HG03442 (cell line): ENCODE measurements at regions not wholly inside any gene's neighbourhood (a gene's known extent, or its start where the extent isn't known, plus 50 kb on each side); places are given as distances from the start of the nearest gene placed in this dataset.
"Not testable (repeated sequence)": the region's sequence is repeated elsewhere in the genome, so short reads cannot be mapped to it uniquely, and the experiment has no call there.

Experiments used
- ATAC-seq: cut with Tn5 transposase; IDR thresholded peaks from one replicate; pipeline ENCODE4 v1.9.1; 2021; ENCODE audit warnings: mild to moderate bottlenecking, moderate library complexity; ENCODE audit not compliant: unreplicated experiment

DNA sequence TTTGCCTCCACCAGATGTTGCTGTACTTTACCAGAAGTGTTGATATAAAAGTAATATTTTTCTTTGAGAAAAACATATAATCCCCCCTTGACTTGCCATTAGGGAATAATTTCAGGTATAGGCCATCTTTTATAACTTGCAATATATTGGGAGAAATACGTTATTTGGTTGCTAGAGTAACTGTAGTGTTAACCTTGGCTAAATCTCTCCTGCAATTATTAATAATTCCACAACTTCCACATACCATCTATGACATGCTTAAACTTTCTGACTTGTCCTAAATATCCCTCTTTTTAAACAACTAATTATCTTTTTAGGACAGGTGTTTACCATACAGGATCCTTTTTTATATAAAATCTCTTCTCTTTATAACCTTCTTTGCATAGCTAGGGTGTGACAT lies 1048.2 kb downstream of the SLC16A7 start:
- ATAC-seq: no peak

DNA sequence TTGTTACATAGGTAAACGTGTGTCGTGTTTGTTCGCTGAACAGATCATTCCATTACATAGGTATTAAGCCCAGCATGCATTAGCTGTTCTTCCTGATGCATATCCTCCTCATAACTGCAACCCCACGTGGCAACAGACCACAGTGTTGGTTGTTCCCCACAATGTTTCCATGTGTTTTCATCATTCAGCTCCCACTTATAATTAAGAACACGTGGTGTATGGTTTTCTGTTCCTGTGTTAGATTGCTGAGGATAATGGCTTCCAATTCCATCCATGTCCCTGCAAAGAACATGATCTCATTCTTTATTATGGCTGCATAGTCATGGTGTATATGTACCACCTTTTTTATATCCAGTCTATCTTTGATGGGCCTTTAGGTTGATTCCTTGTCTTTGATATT lies 1071.1 kb downstream of the SLC16A7 start:
- no peak for ATAC-seq

DNA sequence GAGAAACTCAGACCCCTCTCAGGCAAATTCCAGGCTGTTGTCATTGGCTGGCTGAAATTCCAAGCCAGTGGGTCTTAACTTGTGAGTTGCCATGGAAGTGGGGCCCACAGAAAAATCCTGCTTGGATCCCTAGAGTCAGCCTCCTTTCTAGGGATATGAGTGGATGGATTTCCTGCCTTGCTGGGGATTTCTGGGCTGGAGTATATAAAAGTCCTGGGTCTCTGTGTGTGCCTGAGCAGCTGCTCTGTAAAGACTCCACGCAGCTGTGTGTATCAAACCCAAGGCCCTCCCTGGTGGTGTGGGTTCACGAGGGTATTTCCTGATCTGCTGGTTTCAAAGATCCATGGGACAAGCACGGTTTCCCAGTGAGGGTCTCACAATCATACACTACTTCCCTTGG lies 1077.1 kb downstream of the SLC16A7 start:
- ATAC-seq: no peak

DNA sequence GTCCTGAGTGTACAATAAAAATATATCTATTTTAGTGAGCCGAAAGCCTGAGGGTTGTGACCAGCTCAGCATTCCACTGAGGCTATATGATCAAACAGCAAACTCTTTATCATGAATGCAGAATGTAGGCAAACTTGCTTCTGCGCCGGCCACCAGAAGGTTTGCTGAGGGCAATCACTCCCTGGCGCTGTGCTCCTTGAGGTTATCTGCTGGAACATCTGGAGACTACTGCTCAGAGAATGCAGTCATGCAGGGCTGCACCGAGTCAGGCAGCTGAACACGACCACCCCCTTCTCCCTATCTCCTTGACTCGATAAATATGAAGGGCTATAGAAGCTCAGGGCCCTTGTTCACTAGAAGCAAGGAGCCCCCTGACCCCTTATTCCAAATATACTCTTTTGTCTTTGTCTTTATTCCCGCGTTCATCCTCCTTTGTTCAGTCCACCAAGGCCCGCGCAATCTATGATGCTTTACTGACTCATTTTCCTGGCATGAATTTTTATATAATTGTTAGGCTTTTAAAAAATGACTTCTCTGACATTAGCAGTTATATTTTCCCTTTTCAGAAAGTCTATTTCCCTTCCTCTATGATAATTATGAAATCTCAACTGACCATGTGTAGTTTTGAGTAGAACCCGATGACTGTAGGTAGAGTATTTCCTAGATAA lies 1089.3 kb downstream of the SLC16A7 start:
- ATAC-seq: no peak

DNA sequence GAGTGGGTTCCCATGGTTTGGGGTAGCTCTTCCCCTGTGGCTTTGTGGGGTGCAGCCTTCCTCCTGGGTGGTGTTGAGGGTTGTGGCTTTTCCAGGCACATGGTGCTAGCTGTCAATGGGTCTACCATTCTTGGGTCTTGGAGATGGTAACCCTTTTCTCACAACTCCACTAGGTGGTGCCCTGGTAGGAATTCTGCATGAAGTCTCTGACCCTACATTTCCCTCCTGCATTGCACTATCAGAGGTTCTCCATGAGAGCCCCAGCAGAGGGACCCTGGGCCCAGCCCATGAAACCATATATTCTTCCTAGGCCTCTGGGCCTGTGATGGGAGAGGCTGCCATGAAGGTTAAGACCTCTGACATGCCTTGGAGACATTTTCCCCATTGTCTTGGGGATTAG lies 1093.3 kb downstream of the SLC16A7 start:
- ATAC-seq: no peak

DNA sequence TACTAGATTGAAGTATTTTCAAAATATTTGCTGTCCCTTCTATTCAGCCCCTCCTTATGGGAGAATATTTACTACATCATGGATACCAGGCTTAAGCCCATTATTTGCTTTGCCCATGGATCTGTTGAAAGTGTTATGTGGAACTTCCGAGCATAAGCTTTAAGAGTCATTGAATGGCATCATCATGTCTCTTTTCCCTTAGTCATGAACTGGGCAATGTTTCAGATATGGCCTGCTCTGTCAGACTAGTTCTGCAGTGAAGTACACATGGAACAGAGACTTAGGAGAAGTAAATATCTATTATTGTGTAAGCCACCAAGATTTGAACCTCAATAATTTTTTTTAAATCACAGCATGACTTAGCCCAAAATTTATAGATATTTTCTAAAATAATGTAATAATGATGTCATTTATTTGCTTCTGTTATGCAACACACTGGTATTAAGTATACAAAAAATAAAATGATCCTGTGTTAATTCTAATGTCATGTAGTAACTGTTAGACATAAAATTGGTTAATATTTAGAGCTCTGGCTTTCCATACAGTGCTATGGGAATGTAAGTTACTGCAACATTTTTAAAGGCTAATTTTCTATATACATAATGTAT lies 1097.3 kb downstream of the SLC16A7 start:
- ATAC-seq: no peak

DNA sequence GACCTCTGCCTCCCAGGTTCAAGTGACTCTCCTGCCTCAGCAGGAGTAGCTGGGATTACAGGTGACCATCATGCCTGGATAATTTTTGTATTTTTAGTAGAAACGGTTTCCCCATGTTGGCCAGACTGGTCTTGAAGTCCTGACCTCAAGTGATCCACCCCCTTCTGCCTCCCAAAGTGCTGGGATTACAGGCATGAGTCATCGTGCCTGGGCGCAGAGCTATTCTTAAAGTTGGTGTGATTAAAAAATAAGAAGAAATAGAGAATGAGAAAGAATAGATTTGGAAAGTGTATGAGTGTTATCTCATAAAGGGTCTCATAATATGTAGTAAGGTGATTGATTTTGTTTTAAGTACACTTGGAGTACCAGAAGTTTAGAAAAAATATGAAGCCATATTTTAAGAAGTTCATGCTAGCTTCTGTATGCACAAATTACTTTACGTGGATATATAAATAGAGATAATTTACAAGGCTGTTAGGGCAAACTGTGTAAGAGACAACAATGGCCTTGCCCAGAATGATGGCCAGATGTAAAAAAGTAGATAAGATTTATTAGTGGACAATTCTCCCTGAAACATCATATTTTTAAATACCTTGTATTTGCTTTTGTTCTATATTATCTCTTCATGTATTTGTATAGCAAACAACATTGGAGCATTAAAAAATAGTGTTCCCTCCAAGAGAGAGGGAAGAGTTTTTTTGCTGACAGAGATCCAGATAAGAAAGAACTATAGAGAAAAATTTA lies 1108.5 kb downstream of the SLC16A7 start:
- no peak for ATAC-seq

DNA sequence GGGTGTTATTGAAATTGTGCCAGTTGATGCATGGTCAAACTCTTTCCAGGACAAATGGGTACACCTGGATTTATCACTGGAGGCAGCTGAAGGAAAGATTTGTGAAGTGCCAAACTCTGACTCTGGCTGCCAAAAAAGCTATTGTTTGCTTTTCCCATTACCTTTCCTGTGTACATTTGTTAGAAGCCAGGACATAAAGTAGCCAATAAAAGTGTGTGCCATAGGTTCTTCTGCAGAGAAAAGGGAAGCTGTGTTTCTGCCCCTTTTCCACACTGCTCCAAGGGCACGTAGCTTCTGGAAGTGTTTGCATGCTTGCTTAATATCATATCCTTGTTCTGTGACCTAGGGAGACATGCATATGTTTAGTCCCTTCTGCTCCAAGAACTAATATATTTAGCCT lies 1114.4 kb downstream of the SLC16A7 start:
- ATAC-seq: no peak

DNA sequence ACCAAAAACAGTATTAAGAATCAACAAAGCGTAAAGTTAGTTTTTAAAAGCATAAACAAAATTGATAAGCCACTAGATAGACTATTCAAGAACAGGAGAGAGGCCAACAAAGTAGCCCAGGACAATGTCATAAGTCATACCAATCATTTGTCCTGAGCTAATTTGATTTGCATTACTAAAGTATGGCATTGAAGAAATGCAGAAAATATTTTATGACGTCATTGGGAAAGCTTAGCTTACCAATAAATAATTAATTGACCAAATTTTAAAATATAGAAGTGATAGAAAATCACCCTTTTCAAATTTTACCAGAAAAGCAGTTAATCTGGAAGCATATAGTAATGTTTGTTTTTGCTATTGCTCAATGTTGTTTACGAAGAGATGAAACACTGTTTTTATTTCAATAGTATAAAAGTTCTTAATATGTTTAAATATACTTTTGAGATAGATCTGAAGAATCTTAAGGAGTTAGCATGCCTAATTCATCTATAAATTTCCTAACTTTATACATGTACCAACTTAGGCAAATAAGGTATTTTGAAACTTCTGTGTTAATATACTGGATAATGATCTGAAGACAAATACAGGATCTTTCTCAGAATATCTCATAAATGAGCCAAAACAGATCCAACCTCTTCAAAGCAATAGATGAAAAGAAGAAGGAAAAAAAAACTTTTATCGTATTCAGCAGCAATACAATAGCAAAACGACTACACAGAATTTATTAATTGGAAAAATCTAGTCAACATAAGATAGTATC lies 1118.5 kb downstream of the SLC16A7 start:
- no peak for ATAC-seq

DNA sequence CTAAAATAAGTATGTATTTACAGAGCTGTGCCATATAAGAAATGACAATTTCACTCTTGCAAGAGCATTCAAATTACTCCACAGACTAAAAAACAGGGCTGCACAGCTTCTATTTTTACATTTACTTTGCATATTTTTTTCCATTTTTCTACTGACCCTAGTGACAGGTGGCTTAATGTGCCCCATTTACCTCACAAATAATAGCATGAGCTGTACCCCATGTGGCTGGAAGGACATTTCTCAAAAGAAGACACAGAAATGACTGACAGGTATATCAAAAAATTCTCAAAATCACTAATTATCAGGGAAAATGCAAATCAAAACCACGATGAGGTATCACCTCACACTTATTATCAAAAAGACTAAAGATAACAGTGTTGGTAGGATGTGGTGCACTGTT lies 1128.6 kb downstream of the SLC16A7 start:
- no peak for ATAC-seq

DNA sequence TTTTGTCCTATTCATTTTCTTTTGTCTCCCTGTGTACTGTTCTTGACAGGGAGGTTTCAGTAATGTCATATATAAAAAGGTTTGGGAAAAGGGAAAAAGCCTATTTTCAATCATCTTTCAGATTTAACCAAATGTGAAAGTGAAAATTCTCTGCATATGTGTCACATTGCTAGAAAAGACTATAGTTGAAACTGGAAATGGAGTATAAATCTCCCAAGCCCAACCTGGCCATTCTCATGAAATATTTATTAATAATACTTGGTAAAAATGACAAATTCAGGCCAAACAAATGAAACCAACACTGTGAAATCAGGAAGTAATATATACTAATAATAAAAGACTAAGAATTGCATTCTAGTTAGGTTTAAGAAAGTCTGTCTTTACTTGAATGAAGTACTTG lies 1129.2 kb downstream of the SLC16A7 start:
- no peak for ATAC-seq

DNA sequence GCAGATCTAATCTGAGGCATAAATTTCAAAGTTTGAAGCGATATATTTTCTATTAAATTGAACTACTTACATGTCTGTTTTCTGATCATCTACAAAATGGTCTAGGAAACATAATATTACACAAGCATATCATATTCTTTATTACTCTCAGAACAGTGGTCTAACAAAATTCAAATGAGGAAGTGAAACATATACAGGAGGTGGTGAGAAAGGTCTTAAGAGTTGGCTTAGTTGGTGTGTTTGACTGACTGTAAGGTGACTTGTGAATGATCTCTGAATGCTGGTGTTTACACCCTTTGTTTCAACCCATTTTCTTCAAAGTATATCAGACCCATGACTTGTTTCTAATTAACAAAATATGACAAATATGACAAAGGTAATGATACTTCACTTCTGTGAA lies 1156.8 kb downstream of the SLC16A7 start:
- peak; percentile 46 for ATAC-seq

DNA sequence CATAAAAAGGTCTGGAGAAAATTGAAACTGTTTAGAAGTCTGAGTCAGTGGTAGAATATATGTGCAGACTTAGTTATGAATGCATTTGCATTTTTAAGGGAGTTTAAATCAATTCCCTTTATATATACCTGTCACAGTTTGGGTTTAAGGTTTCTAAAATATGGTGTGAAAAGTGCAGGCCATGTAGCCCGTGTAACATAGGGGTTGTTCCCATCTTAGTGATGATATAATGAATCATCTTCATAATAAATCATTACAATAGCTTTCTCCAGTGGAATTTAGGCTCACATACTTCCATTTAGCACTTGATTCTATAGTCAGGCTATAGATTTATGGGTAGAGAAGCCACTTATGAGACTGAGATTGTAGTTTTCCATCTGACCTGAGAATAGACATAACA lies 1162.4 kb downstream of the SLC16A7 start:
- ATAC-seq: no peak

DNA sequence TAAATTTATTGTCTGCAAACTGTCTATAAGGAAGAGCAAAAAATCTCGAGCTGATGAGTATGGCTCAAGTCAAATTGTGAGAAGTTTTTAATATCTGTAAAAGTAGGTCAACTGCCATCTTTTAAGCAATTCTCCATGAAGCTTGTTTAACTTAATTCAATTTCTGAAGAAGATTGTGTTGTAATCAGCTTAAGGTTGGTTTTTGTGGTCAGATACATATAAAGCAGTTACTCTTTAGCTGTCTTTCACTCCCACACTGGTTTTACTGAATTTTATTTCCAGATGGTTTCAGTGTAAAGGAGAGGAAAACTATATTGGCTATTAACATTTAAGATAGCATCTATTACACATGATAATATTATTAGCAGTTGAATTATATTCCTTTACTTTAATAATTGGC lies 1165.1 kb downstream of the SLC16A7 start:
- no peak for ATAC-seq

DNA sequence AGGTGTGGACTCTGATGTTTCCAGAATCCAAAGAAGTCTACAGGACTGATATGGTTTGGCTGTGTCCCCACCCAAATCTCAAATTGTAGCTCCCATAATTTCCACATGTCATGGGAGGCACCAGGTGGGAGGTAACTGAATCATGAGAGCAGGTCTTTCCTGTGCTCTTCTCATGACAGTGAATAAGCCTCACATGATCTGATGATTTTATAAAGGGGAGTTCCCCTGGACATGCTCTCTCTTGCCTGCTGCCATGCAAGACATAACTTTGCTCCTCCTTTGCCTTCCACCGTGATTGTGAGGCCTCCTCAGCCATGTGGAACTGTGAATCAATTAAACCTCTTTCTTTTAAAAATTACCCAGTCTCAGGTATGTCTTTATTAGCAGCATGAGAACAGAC lies 1205.3 kb downstream of the SLC16A7 start:
- not testable (repeated sequence) for ATAC-seq

DNA sequence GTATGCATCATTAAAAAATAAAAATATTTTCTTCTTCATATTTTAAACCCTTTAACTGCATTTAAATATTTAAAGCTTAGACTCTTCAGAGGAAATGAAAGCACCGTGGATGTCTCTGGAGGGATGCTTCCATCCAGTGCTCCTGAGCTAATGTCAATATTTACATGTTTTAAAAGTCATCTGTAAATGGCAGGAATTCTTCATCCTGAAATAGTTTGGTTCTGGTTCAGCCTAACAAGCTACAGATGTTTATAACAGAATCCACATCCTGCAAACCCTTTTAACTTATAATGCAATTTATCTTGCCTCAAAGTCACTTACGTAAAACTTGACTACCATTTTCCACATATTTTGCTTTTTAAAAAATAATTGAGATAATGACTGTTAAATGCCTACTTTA lies 1207.3 kb downstream of the SLC16A7 start:
- ATAC-seq: no peak

DNA sequence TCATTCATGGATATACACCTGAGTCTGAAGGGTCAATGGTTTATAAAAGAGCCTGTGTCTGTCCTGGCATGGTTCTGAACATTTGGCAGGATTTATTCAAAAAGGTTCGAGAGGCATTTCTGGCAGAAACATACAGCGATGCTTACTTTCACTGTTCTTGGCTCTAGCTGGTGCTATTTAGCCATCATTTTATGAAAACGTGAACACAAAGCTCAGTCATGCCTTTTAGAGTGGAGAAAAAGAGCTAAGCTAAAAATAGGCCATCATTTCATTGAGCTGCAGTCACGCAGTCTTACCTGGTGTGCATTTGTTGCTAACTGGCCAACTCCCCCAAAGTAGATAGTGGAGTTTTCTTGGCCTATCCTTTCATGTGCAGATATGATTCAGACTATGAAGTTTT lies 1209.5 kb downstream of the SLC16A7 start:
- no peak for ATAC-seq

DNA sequence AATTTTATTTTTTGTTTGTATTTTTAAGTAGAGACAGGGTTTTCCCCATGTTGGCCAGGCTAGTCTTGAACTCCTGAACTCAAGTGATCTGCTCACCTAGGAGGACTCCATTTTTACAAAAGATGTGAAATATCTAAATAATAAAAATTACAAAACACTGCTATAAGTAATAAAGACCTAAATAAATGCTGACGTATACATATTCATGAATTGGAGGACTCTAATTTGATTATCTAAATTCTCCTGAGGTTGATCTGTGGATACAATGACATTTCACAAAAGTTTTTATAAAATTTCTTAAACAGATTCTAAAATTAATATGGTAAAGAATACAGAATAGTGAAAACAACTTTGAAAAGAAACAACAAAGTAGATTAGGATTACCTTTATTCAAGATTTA lies 1224.0 kb downstream of the SLC16A7 start:
- ATAC-seq: no peak

DNA sequence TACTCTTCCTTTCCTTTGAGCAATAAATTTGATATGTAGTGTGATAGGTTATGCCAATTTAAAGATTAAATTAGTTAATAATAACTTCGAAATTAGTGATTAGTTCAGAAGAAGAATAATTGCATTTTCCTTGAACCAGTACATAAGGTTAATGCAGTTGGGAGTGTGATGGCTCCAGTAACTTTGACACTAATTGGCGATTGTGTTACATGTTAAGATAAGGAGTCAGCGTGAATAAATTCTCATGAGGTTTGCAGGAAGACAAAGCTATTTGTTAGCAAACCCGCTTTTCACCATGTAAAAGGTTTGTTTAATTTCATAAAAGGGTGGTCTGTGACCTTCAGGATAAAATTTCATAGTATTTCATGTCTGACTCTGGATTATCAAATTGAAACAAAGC lies 1226.8 kb downstream of the SLC16A7 start:
- ATAC-seq: no peak

DNA sequence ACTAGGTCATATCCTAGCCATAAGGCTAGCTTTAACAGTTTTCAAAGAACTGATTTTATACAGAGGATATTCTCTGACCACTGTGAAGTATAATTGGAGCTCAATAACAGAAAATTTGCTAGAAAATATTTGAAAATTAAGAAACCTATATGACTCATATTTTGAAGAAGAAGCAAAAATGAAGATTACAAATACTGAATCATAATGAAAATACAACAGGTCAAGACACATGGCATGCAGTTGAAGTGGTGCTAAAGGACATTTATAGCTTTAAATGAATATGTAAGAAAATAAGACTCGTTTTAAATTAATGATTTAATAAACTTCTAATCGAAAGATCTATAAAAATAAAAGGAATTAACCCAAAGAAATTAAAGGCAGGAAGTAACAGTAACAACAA lies 1234.6 kb downstream of the SLC16A7 start:
- no peak for ATAC-seq

DNA sequence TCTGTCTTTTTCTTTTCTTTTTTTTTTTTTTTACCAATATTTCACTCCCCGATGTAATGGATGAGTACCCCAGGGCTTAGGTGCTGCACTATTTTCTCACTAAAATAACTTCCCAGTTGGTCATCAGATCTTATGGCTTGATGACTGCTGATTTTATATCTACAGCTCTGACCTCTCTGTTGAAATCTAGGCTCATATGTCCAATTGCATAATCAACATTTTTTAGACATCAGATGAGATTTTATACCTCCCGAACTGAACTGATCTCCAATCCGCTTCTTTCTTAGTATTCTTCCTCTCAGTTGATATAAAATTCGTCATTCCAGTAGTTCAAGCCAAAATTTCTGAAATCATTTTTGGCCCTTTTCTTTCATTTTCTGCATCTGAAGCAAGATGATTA lies 1236.5 kb downstream of the SLC16A7 start:
- no peak for ATAC-seq

DNA sequence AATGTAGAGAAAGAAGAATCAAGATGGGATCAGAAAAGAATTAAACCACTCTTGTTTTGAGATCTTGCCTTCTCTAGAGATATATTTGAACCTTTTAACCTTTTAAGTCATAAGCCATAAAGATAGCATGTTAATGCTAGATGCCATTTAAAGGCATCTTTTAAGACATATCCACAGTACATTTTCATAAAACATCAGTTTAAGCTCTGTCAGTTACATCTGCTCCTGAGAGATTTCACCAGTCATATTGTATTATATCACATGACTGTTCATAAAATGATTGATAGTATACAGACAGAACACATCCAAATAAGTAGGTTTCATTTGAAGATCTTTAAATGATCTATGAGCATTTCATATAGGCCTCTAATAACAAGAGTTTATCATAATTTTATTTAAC lies 1238.5 kb downstream of the SLC16A7 start:
- no peak for ATAC-seq
